VCaP (cell line): ENCODE measurements at regions not wholly inside any gene's neighbourhood (a gene's known extent, or its start where the extent isn't known, plus 50 kb on each side); places are given as distances from the start of the nearest gene placed in this dataset.
"Not testable (repeated sequence)": the region's sequence is repeated elsewhere in the genome, so short reads cannot be mapped to it uniquely, and the experiment has no call there.

Experiments used
- H3K27ac ChIP-seq: fragments of 450-650 bp; 2 replicates; pipeline ENCODE4 v1.5.1; 2017
- TF ChIP-seq, protein P1 (sequence below): fragments of 450-650 bp; conservative IDR thresholded peaks from 2 replicates; pipeline ENCODE4 v1.5.1; 2017; ENCODE audit warnings: mild to moderate bottlenecking, moderate library complexity

DNA sequence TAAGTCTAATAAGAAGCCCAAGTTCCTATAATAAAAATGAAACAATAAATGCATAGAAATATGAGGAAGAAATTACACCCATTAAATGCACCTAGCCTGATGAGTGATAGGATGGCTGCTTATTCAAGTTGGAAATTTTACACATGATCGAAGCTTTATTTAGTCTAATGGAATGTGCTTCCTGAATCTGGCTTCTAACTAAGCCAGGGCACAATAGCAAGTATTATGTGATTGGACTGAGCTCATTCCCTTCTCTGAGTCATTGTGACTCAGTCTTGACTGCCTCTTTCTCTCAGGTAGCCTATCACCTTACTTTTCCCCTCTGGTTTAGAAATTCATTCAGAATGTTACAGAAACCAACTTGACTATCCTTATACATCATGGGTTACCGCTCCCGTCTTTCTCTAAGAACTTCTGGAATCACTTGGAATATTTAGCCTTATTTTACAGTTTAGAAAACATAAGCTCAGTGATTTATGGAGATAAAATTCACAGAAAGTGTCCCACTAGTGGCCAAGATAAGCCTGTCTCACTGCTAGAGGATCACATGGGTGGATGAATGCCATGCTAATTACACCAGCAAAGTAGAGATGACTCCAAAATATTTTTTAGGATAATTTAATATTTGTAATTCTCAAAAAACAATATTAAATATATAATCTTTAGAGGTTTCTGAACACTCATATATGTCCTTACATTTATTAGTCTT is 505.3 kb upstream of the JAG1 start:
- H3K27ac ChIP-seq: peak overlapping the region; percentile 40
- TF ChIP-seq, protein P1, sequence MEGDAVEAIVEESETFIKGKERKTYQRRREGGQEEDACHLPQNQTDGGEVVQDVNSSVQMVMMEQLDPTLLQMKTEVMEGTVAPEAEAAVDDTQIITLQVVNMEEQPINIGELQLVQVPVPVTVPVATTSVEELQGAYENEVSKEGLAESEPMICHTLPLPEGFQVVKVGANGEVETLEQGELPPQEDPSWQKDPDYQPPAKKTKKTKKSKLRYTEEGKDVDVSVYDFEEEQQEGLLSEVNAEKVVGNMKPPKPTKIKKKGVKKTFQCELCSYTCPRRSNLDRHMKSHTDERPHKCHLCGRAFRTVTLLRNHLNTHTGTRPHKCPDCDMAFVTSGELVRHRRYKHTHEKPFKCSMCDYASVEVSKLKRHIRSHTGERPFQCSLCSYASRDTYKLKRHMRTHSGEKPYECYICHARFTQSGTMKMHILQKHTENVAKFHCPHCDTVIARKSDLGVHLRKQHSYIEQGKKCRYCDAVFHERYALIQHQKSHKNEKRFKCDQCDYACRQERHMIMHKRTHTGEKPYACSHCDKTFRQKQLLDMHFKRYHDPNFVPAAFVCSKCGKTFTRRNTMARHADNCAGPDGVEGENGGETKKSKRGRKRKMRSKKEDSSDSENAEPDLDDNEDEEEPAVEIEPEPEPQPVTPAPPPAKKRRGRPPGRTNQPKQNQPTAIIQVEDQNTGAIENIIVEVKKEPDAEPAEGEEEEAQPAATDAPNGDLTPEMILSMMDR: 0 out of 2 replicates have a peak, but pooled peaks have one; percentile 21

DNA sequence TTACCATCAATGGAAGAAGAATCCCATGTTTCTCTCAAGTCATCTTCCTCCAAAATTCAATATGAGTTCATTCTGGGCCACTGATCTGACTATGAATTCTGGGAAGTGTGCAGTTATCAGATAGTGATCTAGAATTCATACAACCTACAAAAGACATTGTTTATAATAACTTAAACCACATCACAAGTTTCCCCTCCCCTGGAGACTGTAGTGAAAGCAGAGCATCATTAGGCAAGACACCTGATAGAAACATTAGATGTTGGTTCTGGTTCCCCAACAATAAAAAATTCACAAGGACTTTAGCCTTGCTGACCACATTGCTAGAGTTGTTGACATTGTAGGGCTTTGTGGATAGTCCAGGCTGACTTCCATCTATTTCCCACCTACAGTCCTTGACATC is 506.4 kb upstream of the JAG1 start:
- no peak overlapping the region for H3K27ac ChIP-seq
- TF ChIP-seq, protein P1: no peak

DNA sequence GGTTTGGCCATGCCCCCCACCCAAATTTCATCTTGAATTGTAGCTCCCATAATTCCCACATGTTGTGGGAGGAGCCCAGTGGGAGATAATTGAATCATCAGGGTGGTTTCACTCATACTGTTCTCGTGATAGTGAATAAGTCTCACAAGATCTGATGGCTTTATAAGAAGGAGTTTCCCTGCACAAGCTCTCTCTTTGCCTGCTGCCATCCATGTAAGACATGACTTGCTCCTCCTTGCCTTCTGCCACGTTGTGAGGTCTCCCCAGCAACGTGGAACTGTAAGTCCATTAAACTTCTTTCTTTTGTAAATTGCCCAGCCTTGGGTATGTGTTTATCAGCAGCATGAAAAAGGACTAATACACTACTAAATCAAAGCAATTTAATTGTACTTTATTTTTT is 507.3 kb upstream of the JAG1 start:
- not testable (repeated sequence) for H3K27ac ChIP-seq

DNA sequence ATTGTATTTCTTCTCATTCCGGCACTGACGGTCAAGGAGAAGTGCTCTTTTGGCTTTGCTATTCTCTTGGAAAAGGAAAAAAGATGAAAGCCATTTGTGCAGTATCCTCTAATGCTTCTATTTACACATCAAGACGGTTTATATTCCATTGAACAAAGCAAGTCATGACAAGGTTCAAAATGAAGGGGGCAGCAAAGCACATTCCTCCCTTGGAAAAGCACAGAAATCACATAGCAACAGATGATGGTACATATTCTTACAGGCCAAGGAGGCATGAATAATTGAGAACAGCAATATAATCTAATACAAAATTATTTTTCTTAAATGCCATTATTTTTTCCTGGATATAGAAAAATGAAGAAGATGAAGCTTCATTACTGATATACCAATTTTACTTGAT is 508.2 kb upstream of the JAG1 start:
- TF ChIP-seq, protein P1: no peak

DNA sequence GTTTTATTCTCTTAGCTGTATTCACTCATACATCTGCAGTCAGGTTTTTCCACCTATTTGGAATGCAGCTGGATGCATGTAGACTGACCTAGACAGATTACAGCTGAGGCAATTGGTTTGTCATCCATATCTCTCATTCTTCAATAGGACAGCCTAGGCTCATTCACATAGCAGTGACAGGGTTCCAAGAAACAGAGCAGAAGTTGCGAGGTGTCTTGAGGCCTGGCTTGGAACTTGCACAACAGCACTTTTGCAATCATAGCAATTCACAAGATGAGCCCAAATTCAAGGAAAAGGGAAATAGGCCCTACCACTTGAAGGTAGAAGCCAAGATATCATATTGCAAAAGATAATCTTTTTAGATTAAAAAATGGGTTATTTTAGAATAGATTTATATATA is 508.9 kb upstream of the JAG1 start:
- TF ChIP-seq, protein P1: no peak
- no peak overlapping the region for H3K27ac ChIP-seq

More for the DNA sequence above, 508.2 kb upstream of the JAG1 start:
- H3K27ac ChIP-seq: no peak overlapping the region

DNA sequence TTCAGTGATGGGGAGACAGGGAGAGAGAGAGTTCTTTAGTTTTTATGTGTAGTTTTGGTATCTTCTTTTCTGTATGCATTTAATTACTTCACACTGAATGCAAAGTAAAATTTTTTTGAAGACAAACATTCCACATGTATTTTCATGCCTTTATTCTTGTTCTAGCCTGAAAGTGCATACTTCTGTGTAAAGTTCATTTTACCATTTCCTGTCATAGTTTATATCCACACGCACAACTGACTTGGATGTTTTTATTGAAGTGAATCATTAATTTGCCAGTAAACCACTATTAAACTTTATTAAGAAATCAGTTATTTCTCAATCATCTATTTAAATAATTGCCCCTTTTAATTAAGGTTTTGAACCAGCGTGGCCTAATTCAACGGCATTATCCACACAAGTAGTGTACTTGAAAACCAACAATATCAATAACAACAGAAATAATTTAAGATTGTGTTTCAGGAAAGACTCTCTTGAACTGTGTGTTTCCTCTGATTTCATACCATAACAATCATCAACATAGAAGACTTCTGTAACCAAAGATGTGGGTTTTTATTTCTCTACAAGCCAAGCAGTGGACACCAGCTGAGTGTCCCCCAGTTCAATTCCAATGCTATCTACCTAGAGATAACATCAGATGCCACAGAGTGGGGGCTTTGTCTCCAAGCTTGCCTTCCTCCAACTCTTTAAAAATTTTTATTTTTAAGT is 512.7 kb upstream of the JAG1 start:
- peak overlapping the region; percentile 62 for H3K27ac ChIP-seq
- TF ChIP-seq, protein P1: no peak

DNA sequence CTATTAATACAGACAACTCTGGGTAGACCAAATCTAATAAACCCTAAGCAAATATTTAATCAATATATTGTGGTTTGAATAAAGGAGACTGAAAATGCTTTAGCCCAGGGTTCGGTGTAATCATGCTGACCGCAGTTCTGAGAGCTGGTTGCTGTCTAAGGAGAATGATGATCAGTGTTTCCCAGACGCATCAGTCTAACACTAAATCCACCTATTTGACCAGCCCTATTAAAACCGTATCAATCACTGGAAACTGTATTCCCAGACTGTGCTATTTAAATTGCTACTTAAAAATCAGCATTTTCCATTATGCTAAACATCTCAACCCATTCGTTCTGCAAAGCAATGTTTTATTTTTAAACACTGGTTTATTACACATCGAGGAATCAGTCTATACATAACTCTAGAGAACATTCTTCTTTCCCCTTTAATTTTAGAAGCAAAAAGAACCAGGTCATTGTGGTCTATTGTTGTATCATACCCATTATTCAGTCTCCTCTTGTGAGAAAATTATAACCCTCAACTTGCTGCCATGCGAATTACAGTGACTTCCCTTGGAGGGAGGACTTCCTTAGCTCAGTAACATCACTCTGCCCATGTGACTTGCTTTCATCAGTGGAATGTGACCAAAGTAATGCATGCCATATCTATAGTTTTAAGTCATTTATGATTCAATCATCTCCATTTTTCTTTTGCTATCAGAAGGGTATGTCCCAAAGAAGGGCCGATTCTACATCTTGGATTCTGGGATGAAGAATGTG is 515.2 kb upstream of the JAG1 start:
- TF ChIP-seq, protein P1: no peak

More for the DNA sequence above, 515.2 kb upstream of the JAG1 start:
- peak overlapping the region; percentile 62 for H3K27ac ChIP-seq
